ENCODE measurements at regions not wholly inside any gene's neighbourhood (a gene's known extent, or its start where the extent isn't known, plus 50 kb on each side); places are given as distances from the start of the nearest gene placed in this dataset.

DNA sequence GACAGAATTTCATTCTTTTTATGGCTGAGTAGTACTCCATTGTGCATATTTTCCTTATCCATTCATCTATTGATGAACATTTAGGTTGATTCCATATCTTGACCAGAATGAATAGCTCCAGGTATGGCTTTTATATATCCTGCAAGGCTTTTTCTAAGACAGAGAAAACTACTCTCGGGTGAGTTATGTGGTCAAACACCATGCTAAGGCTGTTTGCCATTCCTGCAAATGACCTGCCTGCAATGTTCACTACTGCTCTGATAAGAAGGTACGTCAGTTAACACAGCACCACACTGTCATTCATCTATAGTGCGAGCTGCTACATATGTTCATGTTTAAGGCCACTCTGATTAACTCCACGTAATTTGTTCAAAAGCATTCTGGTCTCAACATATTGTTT lies 256.8 kb upstream of the RGMB start:
- Histone ChIP-seq H3K27me3 (replicated peaks in 1 of 4; ENCODE audit: control extremely low read depth in 1 of 4, control insufficient read depth in 3 of 4, insufficient read depth in 4 of 4, low read length in 3 of 4) (no peaks in the 10 kb centered on the region), H3K36me3 (replicated peaks in 1 of 2; ENCODE audit: control extremely low read depth in 1 of 2, control insufficient read depth in 1 of 2, extremely low read depth in 1 of 2, insufficient read depth in 2 of 2, low read length in 1 of 2) (no peaks in the 10 kb centered on the region), H3K27ac (ENCODE audit: low read length in 2 of 2) (no peak overlapping the region), H3K9me3 (ENCODE audit: control extremely low read depth in 1 of 3, control insufficient read depth in 2 of 3, insufficient read depth in 1 of 3, low read length in 2 of 3) (no peaks in the 10 kb centered on the region), H3K9ac (ENCODE audit: low read length) (no peak overlapping the region), H3K79me2 (ENCODE audit: control insufficient read depth, insufficient read depth, low read length) (no peaks in the 10 kb centered on the region), H3K4me1 (ENCODE audit: control insufficient read depth in 2 of 2, insufficient read depth in 2 of 2, low read length in 2 of 2) (no peaks in the 10 kb centered on the region), H3K4me3 (ENCODE audit: control extremely low read depth in 1 of 5, extremely low read depth in 1 of 5, insufficient read depth in 1 of 5, low read depth in 2 of 5, low read length in 4 of 5) (no peak overlapping the region), H3K4me2 (replicated peaks; ENCODE audit: low read depth, low read length, poor library complexity, severe bottlenecking) (no peak overlapping the region), H2AFZ (ENCODE audit: insufficient read depth, low read depth, low read length, poor library complexity, severe bottlenecking) (no peak overlapping the region), H4K20me1 (ENCODE audit: control insufficient read depth, insufficient read depth, low read length, poor library complexity, severe bottlenecking) (no peaks in the 10 kb centered on the region)
- H3K4me3 Mint-ChIP-seq = no peak overlapping the region
- WGBS (ENCODE audit: insufficient coverage) = 86% methylated on average over 2 of the region's 4 CpGs
- no peaks in the 10 kb centered on the region for H3K9me3 Mint-ChIP-seq (ENCODE audit: insufficient read depth)
- no peak for DNase-seq
- H3K4me1 Mint-ChIP-seq = no peaks in the 10 kb centered on the region
- CTCF ChIA-PET = no interaction called here
- intact Hi-C loops (cut with micrococcal nuclease) = no loop called here
- POLR2A ChIA-PET = no interaction called here
- no peaks in the 10 kb centered on the region for H3K27me3 Mint-ChIP-seq
- ATAC-seq (ENCODE audit: low read depth) = no peak
- no peak overlapping the region for H3K27ac Mint-ChIP-seq
- TF ChIP-seq, protein P1, sequence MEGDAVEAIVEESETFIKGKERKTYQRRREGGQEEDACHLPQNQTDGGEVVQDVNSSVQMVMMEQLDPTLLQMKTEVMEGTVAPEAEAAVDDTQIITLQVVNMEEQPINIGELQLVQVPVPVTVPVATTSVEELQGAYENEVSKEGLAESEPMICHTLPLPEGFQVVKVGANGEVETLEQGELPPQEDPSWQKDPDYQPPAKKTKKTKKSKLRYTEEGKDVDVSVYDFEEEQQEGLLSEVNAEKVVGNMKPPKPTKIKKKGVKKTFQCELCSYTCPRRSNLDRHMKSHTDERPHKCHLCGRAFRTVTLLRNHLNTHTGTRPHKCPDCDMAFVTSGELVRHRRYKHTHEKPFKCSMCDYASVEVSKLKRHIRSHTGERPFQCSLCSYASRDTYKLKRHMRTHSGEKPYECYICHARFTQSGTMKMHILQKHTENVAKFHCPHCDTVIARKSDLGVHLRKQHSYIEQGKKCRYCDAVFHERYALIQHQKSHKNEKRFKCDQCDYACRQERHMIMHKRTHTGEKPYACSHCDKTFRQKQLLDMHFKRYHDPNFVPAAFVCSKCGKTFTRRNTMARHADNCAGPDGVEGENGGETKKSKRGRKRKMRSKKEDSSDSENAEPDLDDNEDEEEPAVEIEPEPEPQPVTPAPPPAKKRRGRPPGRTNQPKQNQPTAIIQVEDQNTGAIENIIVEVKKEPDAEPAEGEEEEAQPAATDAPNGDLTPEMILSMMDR (IDR thresholded peaks at IDR 0.05) = no peak
- no peak for TF ChIP-seq EZH2 (IDR thresholded peaks at IDR 0.05; ENCODE audit: borderline replicate concordance, insufficient read depth, low read depth, low read length, poor library complexity, severe bottlenecking)

DNA sequence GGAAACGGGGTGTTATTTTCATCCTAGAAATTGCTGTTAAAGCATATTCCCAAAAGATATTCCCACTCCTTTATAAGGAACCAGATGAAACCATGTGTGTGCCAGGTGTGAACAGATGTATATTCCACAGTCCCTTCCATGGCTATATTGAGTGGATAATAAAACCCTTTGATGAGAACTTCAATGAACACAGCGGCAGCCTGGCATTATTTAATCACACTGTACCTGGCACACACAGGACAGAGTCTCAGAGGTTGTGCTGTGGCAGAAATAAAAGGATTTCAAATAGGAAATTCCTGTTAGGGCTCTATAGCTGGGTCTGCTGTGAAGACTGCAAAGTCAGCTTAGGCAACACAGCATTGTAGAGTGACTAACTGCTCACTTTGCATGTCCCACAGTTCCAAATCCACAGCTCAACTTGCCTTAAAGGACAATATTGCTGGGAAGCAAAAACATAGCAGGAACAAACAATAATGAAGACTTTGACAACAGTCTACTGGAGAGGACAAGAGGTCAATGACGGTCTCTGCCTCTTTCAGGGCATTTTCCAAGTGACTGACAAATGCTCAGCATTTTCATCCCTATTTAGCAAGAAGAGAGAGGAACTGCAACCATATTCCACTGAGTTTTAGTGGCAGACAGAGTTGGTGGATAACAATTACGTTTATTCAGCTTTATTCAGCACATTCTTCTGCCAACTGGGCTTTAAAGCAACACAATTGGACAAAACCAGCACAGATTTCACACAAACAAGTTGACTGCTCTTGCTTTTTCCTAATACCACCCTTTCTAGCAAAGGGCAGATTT lies 255.7 kb upstream of the RGMB start:
- H3K4me1 Mint-ChIP-seq = no peaks in the 10 kb centered on the region
- H3K4me2 ChIP-seq (replicated peaks; ENCODE audit: low read depth, low read length, poor library complexity, severe bottlenecking) = no peak overlapping the region
- H3K4me3 Mint-ChIP-seq = no peak overlapping the region
- H3K9me3 Mint-ChIP-seq (ENCODE audit: insufficient read depth) = no peaks in the 10 kb centered on the region
- WGBS (ENCODE audit: insufficient coverage) = 86% methylated on average over 1 of the region's 4 CpGs
- H3K27ac ChIP-seq (ENCODE audit: low read length in 2 of 2) = no peak overlapping the region
- no peak overlapping the region for H3K4me3 ChIP-seq (ENCODE audit: control extremely low read depth in 1 of 5, extremely low read depth in 1 of 5, insufficient read depth in 1 of 5, low read depth in 2 of 5, low read length in 4 of 5)
- POLR2A ChIA-PET = no interaction called here
- no peak overlapping the region for H3K9ac ChIP-seq (ENCODE audit: low read length)
- H3K27me3 ChIP-seq (replicated peaks in 1 of 4; ENCODE audit: control extremely low read depth in 1 of 4, control insufficient read depth in 3 of 4, insufficient read depth in 4 of 4, low read length in 3 of 4) = no peaks in the 10 kb centered on the region
- H3K36me3 ChIP-seq (replicated peaks in 1 of 2; ENCODE audit: control extremely low read depth in 1 of 2, control insufficient read depth in 1 of 2, extremely low read depth in 1 of 2, insufficient read depth in 2 of 2, low read length in 1 of 2) = no peaks in the 10 kb centered on the region
- CTCF ChIA-PET = no interaction called here
- ATAC-seq (ENCODE audit: low read depth) (no peak), DNase-seq (no peak)
- H3K27ac Mint-ChIP-seq = no peak overlapping the region
- no peak overlapping the region for H2AFZ ChIP-seq (ENCODE audit: insufficient read depth, low read depth, low read length, poor library complexity, severe bottlenecking)
- intact Hi-C loops (cut with micrococcal nuclease) = no loop called here
- TF ChIP-seq, protein P1 (IDR thresholded peaks at IDR 0.05) = no peak
- no peak for TF ChIP-seq EZH2 (IDR thresholded peaks at IDR 0.05; ENCODE audit: borderline replicate concordance, insufficient read depth, low read depth, low read length, poor library complexity, severe bottlenecking)
- no peaks in the 10 kb centered on the region for H3K79me2 ChIP-seq (ENCODE audit: control insufficient read depth, insufficient read depth, low read length)
- no peaks in the 10 kb centered on the region for H3K4me1 ChIP-seq (ENCODE audit: control insufficient read depth in 2 of 2, insufficient read depth in 2 of 2, low read length in 2 of 2)
- H4K20me1 ChIP-seq (ENCODE audit: control insufficient read depth, insufficient read depth, low read length, poor library complexity, severe bottlenecking) = no peaks in the 10 kb centered on the region
- no peaks in the 10 kb centered on the region for H3K27me3 Mint-ChIP-seq
- H3K9me3 ChIP-seq (ENCODE audit: control extremely low read depth in 1 of 3, control insufficient read depth in 2 of 3, insufficient read depth in 1 of 3, low read length in 2 of 3) = no peaks in the 10 kb centered on the region
